HFF-Myc (cell line): ENCODE measurements at regions not wholly inside any gene's neighbourhood (a gene's known extent, or its start where the extent isn't known, plus 50 kb on each side); places are given as distances from the start of the nearest gene placed in this dataset.
A peak's percentile ranks its signal among the peaks of the same experiment; 100 is the strongest.

ENCODE experiments used
- DNase-seq: peaks from one replicate; pipeline ENCODE4 v3.0.0-alpha.2; 2011; ENCODE audit warnings: low read depth; ENCODE audit errors: extremely low read depth
- H3K4me3 ChIP-seq: replicated peaks from 2 replicates; pipeline ENCODE4 v1.5.1; 2011; ENCODE audit warnings: low read depth, mild to moderate bottlenecking, control low read depth, low read length
- CTCF ChIP-seq: IDR thresholded peaks from 2 replicates; pipeline ENCODE4 v1.5.1; 2012; ENCODE audit warnings: mild to moderate bottlenecking, low read depth, low read length, control low read depth; ENCODE audit errors: missing control alignments

GRCh38 chr10:83991986-83992753, 147.1 kb upstream of the GHITM start:
- DNase-seq, result no peak
- no peak overlapping the region for H3K4me3 ChIP-seq
- peak; percentile 49 for TF ChIP-seq CTCF

GRCh38 chr10:83994325-83994724, 145.0 kb upstream of the GHITM start:
- TF ChIP-seq CTCF, result no peak
- no peak overlapping the region for H3K4me3 ChIP-seq

GRCh38 chr10:83995738-83996331, 143.5 kb upstream of the GHITM start:
- no peak for TF ChIP-seq CTCF
- H3K4me3 ChIP-seq, result no peak overlapping the region
- DNase-seq, result no peak

More at GRCh38 chr10:83994325-83994724, 145.0 kb upstream of the GHITM start:
- DNase-seq, result no peak

- no peak for TF ChIP-seq CTCF
- DNase-seq, result no peak
- no peak overlapping the region for H3K4me3 ChIP-seq
These were observed 135.1 kb upstream of the GHITM start for GRCh38 chr10:84004221-84004620.

- no peak for TF ChIP-seq CTCF
- no peak for DNase-seq
- H3K4me3 ChIP-seq, result no peak overlapping the region
These were observed 133.9 kb upstream of the GHITM start for GRCh38 chr10:84005403-84005802.

- H3K4me3 ChIP-seq, result no peak overlapping the region
- no peak for TF ChIP-seq CTCF
- DNase-seq, result no peak
These were observed 131.8 kb upstream of the GHITM start for GRCh38 chr10:84007482-84007881.
